LNCAP (cell line): ENCODE measurements at regions not wholly inside any gene's neighbourhood (a gene's known extent, or its start where the extent isn't known, plus 50 kb on each side); places are given as distances from the start of the nearest gene placed in this dataset.

Experiments
- CTCF ChIP-seq: fragments of 450-650 bp; IDR thresholded peaks from 2 replicates; pipeline ENCODE4 v1.5.1; 2017; ENCODE audit warnings: mild to moderate bottlenecking

- TF ChIP-seq CTCF: no peak
These were observed 464.9 kb downstream of the EPM2A start for GRCh38 chr6:145270464-145270863.

GRCh38 chr6:145271040-145271439 is 464.3 kb downstream of the EPM2A start:
- no peak for TF ChIP-seq CTCF

GRCh38 chr6:145271577-145271976 is 463.7 kb downstream of the EPM2A start:
- TF ChIP-seq CTCF: no peak

- TF ChIP-seq CTCF: no peak
These were observed 463.1 kb downstream of the EPM2A start for GRCh38 chr6:145272246-145272645.

GRCh38 chr6:145273136-145273535 is 462.2 kb downstream of the EPM2A start:
- TF ChIP-seq CTCF: no peak

GRCh38 chr6:145274083-145274482 is 461.2 kb downstream of the EPM2A start:
- TF ChIP-seq CTCF: no peak

- no peak for TF ChIP-seq CTCF
These were observed 460.3 kb downstream of the EPM2A start for GRCh38 chr6:145275019-145275418.

- no peak for TF ChIP-seq CTCF
These were observed 459.5 kb downstream of the EPM2A start for GRCh38 chr6:145275787-145276186.
